ENCODE measurements at regions not wholly inside any gene's neighbourhood (a gene's known extent, or its start where the extent isn't known, plus 50 kb on each side); places are given as distances from the start of the nearest gene placed in this dataset.

- peaks cover 4% of the 10 kb centered on the region for H3K9me3 Mint-ChIP-seq
- POLR2A ChIA-PET, result no interaction called here
- intact Hi-C loops (cut with micrococcal nuclease), result no loop called here
- no peak for DNase-seq
- no peaks in the 10 kb centered on the region for H3K27me3 Mint-ChIP-seq
- H3K36me3 Mint-ChIP-seq, result no peaks in the 10 kb centered on the region
- CTCF ChIA-PET, result no interaction called here
- H3K4me1 Mint-ChIP-seq (ENCODE audit: low read depth), result no peaks in the 10 kb centered on the region
- H3K27ac Mint-ChIP-seq, result no peak overlapping the region
- no peak overlapping the region for H3K4me3 Mint-ChIP-seq
Observed at GRCh38 chr18:66342577-66342976, 261.3 kb downstream of the CDH19 start.

GRCh38 chr18:66334534-66334933, 269.4 kb downstream of the CDH19 start:
- Mint-ChIP-seq H3K27ac (no peak overlapping the region), H3K27me3 (no peaks in the 10 kb centered on the region), H3K4me3 (no peak overlapping the region), H3K36me3 (no peaks in the 10 kb centered on the region), H3K4me1 (ENCODE audit: low read depth) (no peaks in the 10 kb centered on the region), H3K9me3 (peaks cover 4% of the 10 kb centered on the region)
- no peak for DNase-seq
- CTCF ChIA-PET, result no interaction called here
- POLR2A ChIA-PET, result no interaction called here
- intact Hi-C loops (cut with micrococcal nuclease), result no loop called here

- no peak overlapping the region for H3K27ac Mint-ChIP-seq
- no peaks in the 10 kb centered on the region for H3K27me3 Mint-ChIP-seq
- H3K36me3 Mint-ChIP-seq, result no peaks in the 10 kb centered on the region
- intact Hi-C loops (cut with micrococcal nuclease), result no loop called here
- ChIA-PET POLR2A (no interaction called here), CTCF (no interaction called here)
- peaks cover 2% of the 10 kb centered on the region for H3K9me3 Mint-ChIP-seq
- H3K4me1 Mint-ChIP-seq (ENCODE audit: low read depth), result no peaks in the 10 kb centered on the region
- no peak for DNase-seq
- no peak overlapping the region for H3K4me3 Mint-ChIP-seq
Observed at GRCh38 chr18:66329716-66330115, 274.2 kb downstream of the CDH19 start.

GRCh38 chr18:66328296-66328878, 275.5 kb downstream of the CDH19 start:
- POLR2A ChIA-PET, result no interaction called here
- no peak overlapping the region for H3K4me3 Mint-ChIP-seq
- no peaks in the 10 kb centered on the region for H3K27me3 Mint-ChIP-seq
- no peaks in the 10 kb centered on the region for H3K4me1 Mint-ChIP-seq (ENCODE audit: low read depth)
- H3K9me3 Mint-ChIP-seq, result peaks cover 2% of the 10 kb centered on the region
- no peaks in the 10 kb centered on the region for H3K36me3 Mint-ChIP-seq
- no peak overlapping the region for H3K27ac Mint-ChIP-seq
- CTCF ChIA-PET, result no interaction called here
- DNase-seq, result no peak
- intact Hi-C loops (cut with micrococcal nuclease), result no loop called here

GRCh38 chr18:66325251-66325650, 278.6 kb downstream of the CDH19 start:
- Mint-ChIP-seq H3K4me1 (ENCODE audit: low read depth) (no peaks in the 10 kb centered on the region), H3K36me3 (no peaks in the 10 kb centered on the region), H3K9me3 (peaks cover 2% of the 10 kb centered on the region), H3K27me3 (no peaks in the 10 kb centered on the region), H3K4me3 (no peak overlapping the region), H3K27ac (no peak overlapping the region)
- DNase-seq, result no peak
- intact Hi-C loops (cut with micrococcal nuclease), result no loop called here
- POLR2A ChIA-PET, result no interaction called here
- CTCF ChIA-PET, result no interaction called here

GRCh38 chr18:66324616-66325015, 279.3 kb downstream of the CDH19 start:
- no peak for DNase-seq
- H3K27ac Mint-ChIP-seq, result no peak overlapping the region
- POLR2A ChIA-PET, result no interaction called here
- CTCF ChIA-PET, result no interaction called here
- intact Hi-C loops (cut with micrococcal nuclease), result no loop called here
- no peak overlapping the region for H3K4me3 Mint-ChIP-seq
- H3K36me3 Mint-ChIP-seq, result no peaks in the 10 kb centered on the region
- peaks cover 2% of the 10 kb centered on the region for H3K9me3 Mint-ChIP-seq
- no peaks in the 10 kb centered on the region for H3K27me3 Mint-ChIP-seq
- no peaks in the 10 kb centered on the region for H3K4me1 Mint-ChIP-seq (ENCODE audit: low read depth)

- no peaks in the 10 kb centered on the region for H3K36me3 Mint-ChIP-seq
- DNase-seq, result no peak
Observed at GRCh38 chr18:66317243-66318090, 286.4 kb downstream of the CDH19 start.

GRCh38 chr18:66316701-66317100, 287.2 kb downstream of the CDH19 start:
- no peak for DNase-seq
- Mint-ChIP-seq H3K27me3 (no peaks in the 10 kb centered on the region), H3K4me1 (ENCODE audit: low read depth) (no peaks in the 10 kb centered on the region), H3K36me3 (no peaks in the 10 kb centered on the region), H3K27ac (no peak overlapping the region), H3K4me3 (no peak overlapping the region), H3K9me3 (peaks cover 5% of the 10 kb centered on the region)
- ChIA-PET CTCF (no interaction called here), POLR2A (no interaction called here)
- intact Hi-C loops (cut with micrococcal nuclease), result no loop called here

More at GRCh38 chr18:66317243-66318090, 286.4 kb downstream of the CDH19 start:
- POLR2A ChIA-PET, result no interaction called here
- Mint-ChIP-seq H3K9me3 (peaks cover 5% of the 10 kb centered on the region), H3K4me1 (ENCODE audit: low read depth) (no peaks in the 10 kb centered on the region), H3K4me3 (no peak overlapping the region), H3K27ac (no peak overlapping the region), H3K27me3 (no peaks in the 10 kb centered on the region)
- intact Hi-C loops (cut with micrococcal nuclease), result no loop called here
- CTCF ChIA-PET, result interaction anchor here (0.7 kb wide), 1 partner anchor 33 kb away, joined by 3 read pairs; no protein-coding TSS in a partner anchor

GRCh38 chr18:66300141-66300540, 303.7 kb downstream of the CDH19 start:
- H3K27ac Mint-ChIP-seq, result no peak overlapping the region
- H3K4me1 Mint-ChIP-seq (ENCODE audit: low read depth), result no peaks in the 10 kb centered on the region
- CTCF ChIA-PET, result no interaction called here
- intact Hi-C loops (cut with micrococcal nuclease), result no loop called here
- H3K9me3 Mint-ChIP-seq, result peaks cover 2% of the 10 kb centered on the region
- DNase-seq, result no peak
- H3K27me3 Mint-ChIP-seq, result no peaks in the 10 kb centered on the region
- no peaks in the 10 kb centered on the region for H3K36me3 Mint-ChIP-seq
- POLR2A ChIA-PET, result no interaction called here
- H3K4me3 Mint-ChIP-seq, result no peak overlapping the region

- peaks cover 9% of the 10 kb centered on the region for H3K9me3 Mint-ChIP-seq
- no peak overlapping the region for H3K4me3 Mint-ChIP-seq
- CTCF ChIA-PET, result no interaction called here
- POLR2A ChIA-PET, result no interaction called here
- DNase-seq, result no peak
- no peaks in the 10 kb centered on the region for H3K4me1 Mint-ChIP-seq (ENCODE audit: low read depth)
- no peaks in the 10 kb centered on the region for H3K36me3 Mint-ChIP-seq
- H3K27ac Mint-ChIP-seq, result no peak overlapping the region
- no peaks in the 10 kb centered on the region for H3K27me3 Mint-ChIP-seq
- intact Hi-C loops (cut with micrococcal nuclease), result no loop called here
Observed at GRCh38 chr18:66280470-66280869, 323.4 kb downstream of the CDH19 start.

GRCh38 chr18:66271962-66272361, 331.9 kb downstream of the CDH19 start:
- peaks cover 37% of the 10 kb centered on the region for H3K9me3 Mint-ChIP-seq
- DNase-seq, result no peak
- ChIA-PET POLR2A (no interaction called here), CTCF (no interaction called here)
- no peaks in the 10 kb centered on the region for H3K4me1 Mint-ChIP-seq (ENCODE audit: low read depth)
- intact Hi-C loops (cut with micrococcal nuclease), result no loop called here
- no peaks in the 10 kb centered on the region for H3K27me3 Mint-ChIP-seq
- no peak overlapping the region for H3K27ac Mint-ChIP-seq
- H3K4me3 Mint-ChIP-seq, result no peak overlapping the region
- no peaks in the 10 kb centered on the region for H3K36me3 Mint-ChIP-seq

GRCh38 chr18:66264130-66264529, 339.8 kb downstream of the CDH19 start:
- H3K4me1 Mint-ChIP-seq (ENCODE audit: low read depth), result no peaks in the 10 kb centered on the region
- no peak overlapping the region for H3K27ac Mint-ChIP-seq
- DNase-seq, result no peak
- peaks cover 7% of the 10 kb centered on the region for H3K9me3 Mint-ChIP-seq
- no peaks in the 10 kb centered on the region for H3K36me3 Mint-ChIP-seq
- ChIA-PET CTCF (no interaction called here), POLR2A (no interaction called here)
- intact Hi-C loops (cut with micrococcal nuclease), result no loop called here
- no peak overlapping the region for H3K4me3 Mint-ChIP-seq
- no peaks in the 10 kb centered on the region for H3K27me3 Mint-ChIP-seq

- no peak for DNase-seq
- ChIA-PET CTCF (no interaction called here), POLR2A (no interaction called here)
- no peaks in the 10 kb centered on the region for H3K4me1 Mint-ChIP-seq (ENCODE audit: low read depth)
- H3K4me3 Mint-ChIP-seq, result no peak overlapping the region
- no peaks in the 10 kb centered on the region for H3K36me3 Mint-ChIP-seq
- no peaks in the 10 kb centered on the region for H3K27me3 Mint-ChIP-seq
- no peak overlapping the region for H3K27ac Mint-ChIP-seq
- H3K9me3 Mint-ChIP-seq, result peaks cover 9% of the 10 kb centered on the region
- intact Hi-C loops (cut with micrococcal nuclease), result no loop called here
Observed at GRCh38 chr18:66254121-66254520, 349.8 kb downstream of the CDH19 start.
